ENCODE measurements at regions not wholly inside any gene's neighbourhood (a gene's known extent, or its start where the extent isn't known, plus 50 kb on each side); places are given as distances from the start of the nearest gene placed in this dataset.

- no peak overlapping the region for H4K8ac ChIP-seq (ENCODE audit: low read depth, low read length)
- H3K4me3 ChIP-seq (ENCODE audit: low read length in 2 of 2), result no peak overlapping the region
- no peak overlapping the region for H2BK120ac ChIP-seq (ENCODE audit: low read depth, low read length)
- H3K79me1 ChIP-seq (ENCODE audit: low read depth, low read length), result no peaks in the 10 kb centered on the region
- H3K36me3 ChIP-seq (replicated peaks in 1 of 2; ENCODE audit: control insufficient read depth in 2 of 2, insufficient read depth in 2 of 2, low read length in 2 of 2), result no peaks in the 10 kb centered on the region
- no peak for DNase-seq (ENCODE audit: low spot score)
- H2AFZ ChIP-seq (ENCODE audit: low read length), result no peak overlapping the region
- H3K27me3 ChIP-seq (ENCODE audit: control insufficient read depth in 3 of 3, insufficient read depth in 3 of 3, low read depth in 1 of 3, low read length in 3 of 3), result no peaks in the 10 kb centered on the region
- no peak overlapping the region for H3K9ac ChIP-seq (ENCODE audit: low read depth, low read length, poor library complexity)
- no peak overlapping the region for H3K4ac ChIP-seq (ENCODE audit: low read length)
- H3K4me1 ChIP-seq (ENCODE audit: control insufficient read depth in 2 of 2, insufficient read depth in 1 of 2, low read depth in 1 of 2, low read length in 2 of 2), result no peaks in the 10 kb centered on the region
- no peak overlapping the region for H3K27ac ChIP-seq (replicated peaks; ENCODE audit: low read length)
- WGBS, 2 donors (ENCODE audit: extremely low coverage in 2 of 2, insufficient read length in 2 of 2, insufficient replicate concordance in 1 of 2), result no CpG with 5 or more reads among the region's 3 CpGs
- no peaks in the 10 kb centered on the region for H3K9me3 ChIP-seq (replicated peaks in 1 of 2; ENCODE audit: control insufficient read depth in 2 of 2, insufficient read depth in 1 of 2, low read depth in 1 of 2, low read length in 2 of 2)
- no peak overlapping the region for H2AK5ac ChIP-seq (ENCODE audit: low read depth, low read length)
- no peak overlapping the region for H2BK12ac ChIP-seq (ENCODE audit: low read length)
- H2BK5ac ChIP-seq (ENCODE audit: low read length), result no peak overlapping the region
- H3K18ac ChIP-seq (ENCODE audit: low read length), result no peak overlapping the region
- no peak overlapping the region for H2BK15ac ChIP-seq (ENCODE audit: low read length)
- H3K4me2 ChIP-seq (ENCODE audit: insufficient read depth, low read length, poor library complexity, severe bottlenecking), result no peak overlapping the region
- H4K91ac ChIP-seq (ENCODE audit: low read depth, low read length, poor library complexity), result no peak overlapping the region
- H3K14ac ChIP-seq (ENCODE audit: low read length), result no peak overlapping the region
- H3K23ac ChIP-seq (ENCODE audit: low read depth, low read length, poor library complexity), result no peak overlapping the region
These were observed 224.7 kb downstream of the CDH7 start for GRCh38 chr18:65975536-65975935.

DNA sequence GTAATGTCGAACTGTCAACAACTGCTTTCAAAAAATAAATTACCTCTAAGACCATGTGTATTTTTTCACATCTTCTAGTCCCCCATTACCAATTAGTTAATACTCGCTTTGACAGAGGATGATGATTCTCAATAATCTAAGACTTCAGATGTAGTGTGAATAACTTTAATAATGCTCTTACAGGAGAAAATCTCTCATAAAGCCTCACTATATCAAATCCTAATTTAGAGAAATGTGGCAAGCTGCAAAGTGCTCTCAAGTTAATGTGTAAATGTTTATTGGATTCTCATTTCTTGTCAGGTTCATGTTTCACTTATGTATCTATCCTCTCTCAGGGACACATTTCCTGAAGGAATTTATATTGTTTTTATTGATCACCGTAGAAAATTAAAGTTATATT lies 223.9 kb downstream of the CDH7 start:
- Histone ChIP-seq H2AFZ (ENCODE audit: low read length) (peak overlapping the region; percentile 29), H2BK5ac (ENCODE audit: low read length) (no peak overlapping the region), H2BK12ac (ENCODE audit: low read length) (no peak overlapping the region), H3K14ac (ENCODE audit: low read length) (no peak overlapping the region), H3K9ac (ENCODE audit: low read depth, low read length, poor library complexity) (no peak overlapping the region), H4K91ac (ENCODE audit: low read depth, low read length, poor library complexity) (no peak overlapping the region), H3K4ac (ENCODE audit: low read length) (no peak overlapping the region), H3K79me1 (ENCODE audit: low read depth, low read length) (no peaks in the 10 kb centered on the region), H3K4me2 (ENCODE audit: insufficient read depth, low read length, poor library complexity, severe bottlenecking) (no peak overlapping the region), H3K36me3 (replicated peaks in 1 of 2; ENCODE audit: control insufficient read depth in 2 of 2, insufficient read depth in 2 of 2, low read length in 2 of 2) (no peaks in the 10 kb centered on the region), H3K18ac (ENCODE audit: low read length) (no peak overlapping the region), H2AK5ac (ENCODE audit: low read depth, low read length) (no peak overlapping the region), H2BK15ac (ENCODE audit: low read length) (no peak overlapping the region), H3K9me3 (replicated peaks in 1 of 2; ENCODE audit: control insufficient read depth in 2 of 2, insufficient read depth in 1 of 2, low read depth in 1 of 2, low read length in 2 of 2) (no peaks in the 10 kb centered on the region), H3K23ac (ENCODE audit: low read depth, low read length, poor library complexity) (no peak overlapping the region), H2BK120ac (ENCODE audit: low read depth, low read length) (no peak overlapping the region), H3K27ac (replicated peaks; ENCODE audit: low read length) (no peak overlapping the region), H3K4me1 (ENCODE audit: control insufficient read depth in 2 of 2, insufficient read depth in 1 of 2, low read depth in 1 of 2, low read length in 2 of 2) (no peaks in the 10 kb centered on the region), H3K27me3 (ENCODE audit: control insufficient read depth in 3 of 3, insufficient read depth in 3 of 3, low read depth in 1 of 3, low read length in 3 of 3) (no peaks in the 10 kb centered on the region), H4K8ac (ENCODE audit: low read depth, low read length) (no peak overlapping the region), H3K4me3 (ENCODE audit: low read length in 2 of 2) (no peak overlapping the region)
- WGBS, 2 donors (ENCODE audit: extremely low coverage in 2 of 2, insufficient read length in 2 of 2, insufficient replicate concordance in 1 of 2), result no CpG with 5 or more reads among the region's 3 CpGs
- DNase-seq (ENCODE audit: low spot score), result no peak

DNA sequence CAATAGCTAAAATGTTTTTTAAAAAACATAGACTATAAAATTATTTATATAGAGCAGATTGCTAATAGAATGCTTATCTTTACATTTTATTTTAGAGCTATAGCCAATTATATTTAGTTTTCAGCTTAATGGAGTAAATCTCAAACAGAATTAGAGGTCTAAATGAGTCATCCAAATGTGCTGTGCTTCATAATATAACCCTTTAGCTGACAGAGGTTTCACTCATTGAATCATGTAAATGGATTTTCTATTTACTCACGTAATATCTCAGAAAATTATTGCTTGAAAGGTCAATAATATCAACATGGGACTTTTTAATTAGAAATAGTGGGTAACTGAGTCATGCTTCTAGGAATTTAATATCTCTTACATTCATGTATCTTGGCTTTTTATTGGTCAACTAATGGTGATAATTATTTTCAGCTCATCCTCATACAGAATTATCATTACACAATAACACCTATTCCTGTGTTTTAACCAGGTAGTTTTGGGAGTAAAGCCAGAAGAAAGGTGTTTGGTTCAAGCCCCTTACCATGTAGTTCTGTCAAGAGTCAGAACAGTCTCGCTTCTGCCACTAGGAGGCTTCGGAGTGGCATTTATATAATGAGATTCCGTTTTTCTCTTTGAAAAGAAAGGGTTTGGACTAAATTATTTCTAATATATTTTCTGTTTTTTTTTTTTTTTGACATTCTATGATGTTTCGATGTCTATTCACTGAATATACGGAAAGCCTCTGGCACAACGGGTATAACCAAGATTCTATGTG lies 217.6 kb downstream of the CDH7 start:
- Histone ChIP-seq H3K27ac (replicated peaks; ENCODE audit: low read length) (no peak overlapping the region), H3K23ac (ENCODE audit: low read depth, low read length, poor library complexity) (no peak overlapping the region), H4K8ac (ENCODE audit: low read depth, low read length) (no peak overlapping the region), H3K4ac (ENCODE audit: low read length) (no peak overlapping the region), H4K91ac (ENCODE audit: low read depth, low read length, poor library complexity) (no peak overlapping the region), H2BK5ac (ENCODE audit: low read length) (no peak overlapping the region), H2BK120ac (ENCODE audit: low read depth, low read length) (no peak overlapping the region), H3K4me3 (ENCODE audit: low read length in 2 of 2) (no peak overlapping the region), H2AK5ac (ENCODE audit: low read depth, low read length) (no peak overlapping the region), H2BK12ac (ENCODE audit: low read length) (no peak overlapping the region), H3K9me3 (replicated peaks in 1 of 2; ENCODE audit: control insufficient read depth in 2 of 2, insufficient read depth in 1 of 2, low read depth in 1 of 2, low read length in 2 of 2) (no peaks in the 10 kb centered on the region), H3K18ac (ENCODE audit: low read length) (no peak overlapping the region), H3K79me1 (ENCODE audit: low read depth, low read length) (no peaks in the 10 kb centered on the region), H3K4me1 (ENCODE audit: control insufficient read depth in 2 of 2, insufficient read depth in 1 of 2, low read depth in 1 of 2, low read length in 2 of 2) (no peaks in the 10 kb centered on the region), H3K9ac (ENCODE audit: low read depth, low read length, poor library complexity) (no peak overlapping the region), H3K36me3 (replicated peaks in 1 of 2; ENCODE audit: control insufficient read depth in 2 of 2, insufficient read depth in 2 of 2, low read length in 2 of 2) (no peaks in the 10 kb centered on the region), H3K4me2 (ENCODE audit: insufficient read depth, low read length, poor library complexity, severe bottlenecking) (no peak overlapping the region), H3K14ac (ENCODE audit: low read length) (no peak overlapping the region), H2AFZ (ENCODE audit: low read length) (no peak overlapping the region), H2BK15ac (ENCODE audit: low read length) (no peak overlapping the region), H3K27me3 (ENCODE audit: control insufficient read depth in 3 of 3, insufficient read depth in 3 of 3, low read depth in 1 of 3, low read length in 3 of 3) (no peaks in the 10 kb centered on the region)
- no CpG with 5 or more reads among the region's 7 CpGs for WGBS, 2 donors (ENCODE audit: extremely low coverage in 2 of 2, insufficient read length in 2 of 2, insufficient replicate concordance in 1 of 2)
- no peak for DNase-seq (ENCODE audit: low spot score)

DNA sequence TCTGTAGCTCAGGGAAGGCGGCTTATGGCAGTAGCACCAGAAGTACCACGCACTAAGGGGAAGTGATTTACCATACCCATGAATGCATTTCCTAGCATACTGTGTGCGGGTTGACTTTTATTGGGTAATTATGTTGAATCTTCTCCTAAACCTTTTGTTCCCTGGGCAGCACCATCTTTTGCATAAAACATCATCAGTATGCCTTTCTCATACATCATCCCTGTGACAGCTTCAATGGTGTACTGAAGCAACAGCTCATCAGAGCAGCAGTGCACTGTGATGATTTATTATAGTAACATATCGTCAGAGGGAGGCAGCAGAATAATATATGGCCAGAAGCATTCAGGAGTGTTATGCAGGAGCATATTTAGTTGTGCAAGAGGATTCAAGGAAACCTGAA lies 204.9 kb downstream of the CDH7 start:
- Histone ChIP-seq H3K18ac (ENCODE audit: low read length) (no peak overlapping the region), H3K4me3 (ENCODE audit: low read length in 2 of 2) (no peak overlapping the region), H3K79me1 (ENCODE audit: low read depth, low read length) (no peaks in the 10 kb centered on the region), H3K4me2 (ENCODE audit: insufficient read depth, low read length, poor library complexity, severe bottlenecking) (no peak overlapping the region), H4K8ac (ENCODE audit: low read depth, low read length) (no peak overlapping the region), H3K9me3 (replicated peaks in 1 of 2; ENCODE audit: control insufficient read depth in 2 of 2, insufficient read depth in 1 of 2, low read depth in 1 of 2, low read length in 2 of 2) (no peaks in the 10 kb centered on the region), H2BK120ac (ENCODE audit: low read depth, low read length) (no peak overlapping the region), H3K14ac (ENCODE audit: low read length) (no peak overlapping the region), H2BK12ac (ENCODE audit: low read length) (no peak overlapping the region), H2AK5ac (ENCODE audit: low read depth, low read length) (no peak overlapping the region), H4K91ac (ENCODE audit: low read depth, low read length, poor library complexity) (no peak overlapping the region), H3K4me1 (ENCODE audit: control insufficient read depth in 2 of 2, insufficient read depth in 1 of 2, low read depth in 1 of 2, low read length in 2 of 2) (no peaks in the 10 kb centered on the region), H2AFZ (ENCODE audit: low read length) (no peak overlapping the region), H2BK5ac (ENCODE audit: low read length) (no peak overlapping the region), H3K36me3 (replicated peaks in 1 of 2; ENCODE audit: control insufficient read depth in 2 of 2, insufficient read depth in 2 of 2, low read length in 2 of 2) (no peaks in the 10 kb centered on the region), H3K27ac (replicated peaks; ENCODE audit: low read length) (no peak overlapping the region), H3K27me3 (ENCODE audit: control insufficient read depth in 3 of 3, insufficient read depth in 3 of 3, low read depth in 1 of 3, low read length in 3 of 3) (no peaks in the 10 kb centered on the region), H3K23ac (ENCODE audit: low read depth, low read length, poor library complexity) (no peak overlapping the region), H3K4ac (ENCODE audit: low read length) (no peak overlapping the region), H2BK15ac (ENCODE audit: low read length) (no peak overlapping the region), H3K9ac (ENCODE audit: low read depth, low read length, poor library complexity) (no peak overlapping the region)
- DNase-seq (ENCODE audit: low spot score), result no peak
- no CpG with 5 or more reads among the region's 4 CpGs for WGBS, 2 donors (ENCODE audit: extremely low coverage in 2 of 2, insufficient read length in 2 of 2, insufficient replicate concordance in 1 of 2)

Measured in neuronal stem cell (in vitro differentiated cells).